OCI-LY7 (cell line): ENCODE measurements at regions not wholly inside any gene's neighbourhood (a gene's known extent, or its start where the extent isn't known, plus 50 kb on each side); places are given as distances from the start of the nearest gene placed in this dataset.

ENCODE experiments used
- EZH2phosphoT487 ChIP-seq: fragments of 200-600 bp; sonication (generic); IDR thresholded peaks from 2 replicates; pipeline ENCODE4 v1.6.1; 2018; ENCODE audit warnings: low read depth, borderline replicate concordance, mild to moderate bottlenecking, mixed run types, antibody characterized with exemption, low read length, moderate library complexity, mixed read lengths
- TF ChIP-seq, protein P1 (sequence below): fragments of 200-600 bp; sonication (generic); conservative IDR thresholded peaks from 2 replicates; pipeline ENCODE4 v1.5.1; 2014; ENCODE audit warnings: mild to moderate bottlenecking, antibody characterized with exemption, low read length, moderate library complexity, mixed read lengths

- TF ChIP-seq, protein P1, sequence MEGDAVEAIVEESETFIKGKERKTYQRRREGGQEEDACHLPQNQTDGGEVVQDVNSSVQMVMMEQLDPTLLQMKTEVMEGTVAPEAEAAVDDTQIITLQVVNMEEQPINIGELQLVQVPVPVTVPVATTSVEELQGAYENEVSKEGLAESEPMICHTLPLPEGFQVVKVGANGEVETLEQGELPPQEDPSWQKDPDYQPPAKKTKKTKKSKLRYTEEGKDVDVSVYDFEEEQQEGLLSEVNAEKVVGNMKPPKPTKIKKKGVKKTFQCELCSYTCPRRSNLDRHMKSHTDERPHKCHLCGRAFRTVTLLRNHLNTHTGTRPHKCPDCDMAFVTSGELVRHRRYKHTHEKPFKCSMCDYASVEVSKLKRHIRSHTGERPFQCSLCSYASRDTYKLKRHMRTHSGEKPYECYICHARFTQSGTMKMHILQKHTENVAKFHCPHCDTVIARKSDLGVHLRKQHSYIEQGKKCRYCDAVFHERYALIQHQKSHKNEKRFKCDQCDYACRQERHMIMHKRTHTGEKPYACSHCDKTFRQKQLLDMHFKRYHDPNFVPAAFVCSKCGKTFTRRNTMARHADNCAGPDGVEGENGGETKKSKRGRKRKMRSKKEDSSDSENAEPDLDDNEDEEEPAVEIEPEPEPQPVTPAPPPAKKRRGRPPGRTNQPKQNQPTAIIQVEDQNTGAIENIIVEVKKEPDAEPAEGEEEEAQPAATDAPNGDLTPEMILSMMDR, result no peak
- TF ChIP-seq EZH2phosphoT487, result no peak
Measured at GRCh38 chr10:83302623-83303022, 836.7 kb upstream of the GHITM start.
